HG03159 (cell line): ENCODE measurements at regions not wholly inside any gene's neighbourhood (a gene's known extent, or its start where the extent isn't known, plus 50 kb on each side); places are given as distances from the start of the nearest gene placed in this dataset.

Experiments
- ATAC-seq: cut with Tn5 transposase; IDR thresholded peaks from one replicate; pipeline ENCODE4 v1.9.1; 2021; ENCODE audit warnings: mild to moderate bottlenecking, moderate library complexity; ENCODE audit not compliant: unreplicated experiment

DNA sequence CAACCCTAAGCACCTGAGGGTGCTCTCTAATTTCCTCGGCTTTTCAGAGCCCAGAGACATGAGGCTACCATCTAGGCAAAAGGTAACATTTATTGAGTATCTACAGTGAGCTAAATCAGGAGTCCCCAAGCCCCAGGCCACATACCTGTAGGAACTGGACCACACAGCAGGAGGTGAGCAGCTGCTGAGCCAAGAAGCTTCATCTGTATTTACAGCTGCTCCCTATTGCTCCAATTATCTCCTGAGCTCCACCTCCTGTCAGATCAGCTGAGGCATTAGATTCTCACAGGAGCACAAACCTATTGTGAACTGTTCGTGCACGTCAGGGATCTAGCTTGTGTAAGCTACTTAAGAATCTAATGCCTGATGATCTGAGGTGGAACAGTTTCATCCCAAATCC, 70.2 kb downstream of the RND3 start:
- no peak for ATAC-seq

DNA sequence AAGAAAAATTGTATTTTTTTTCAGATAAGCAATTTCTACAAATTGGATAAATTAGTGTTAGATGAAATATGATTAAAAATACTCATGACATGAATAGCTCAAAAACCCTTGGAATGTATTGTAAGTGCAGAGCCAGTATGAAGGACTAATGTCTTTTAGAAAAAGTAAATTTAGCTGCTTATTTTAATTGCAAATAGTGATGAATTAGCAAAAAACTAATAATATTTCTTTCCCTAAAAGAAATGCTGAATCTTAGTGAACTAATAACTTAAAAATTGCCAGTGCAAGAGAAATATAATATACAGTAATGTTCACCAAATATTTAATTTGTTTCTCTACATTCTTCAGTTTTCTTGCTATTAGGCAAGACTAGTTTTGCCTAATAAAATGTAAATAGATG, 72.4 kb downstream of the RND3 start:
- no peak for ATAC-seq

DNA sequence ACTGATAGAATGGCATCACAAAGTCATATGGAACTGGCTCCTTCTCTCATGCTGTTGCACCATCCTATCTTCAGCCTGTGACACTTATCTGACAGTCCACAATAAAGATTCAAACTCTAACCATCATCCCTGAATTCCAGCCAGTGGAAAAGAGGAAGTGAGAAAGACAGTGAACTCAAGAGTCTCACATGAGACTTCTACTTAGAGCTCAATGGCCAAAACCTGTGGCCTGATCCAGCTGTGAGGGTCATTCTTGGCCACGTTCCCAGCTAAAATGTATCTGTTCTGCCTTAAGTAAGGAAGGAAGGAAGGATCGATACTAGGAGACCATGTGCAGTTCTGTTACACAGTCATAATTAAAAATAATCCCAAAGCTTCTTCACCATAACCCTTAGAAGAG, 73.6 kb downstream of the RND3 start:
- no peak for ATAC-seq

DNA sequence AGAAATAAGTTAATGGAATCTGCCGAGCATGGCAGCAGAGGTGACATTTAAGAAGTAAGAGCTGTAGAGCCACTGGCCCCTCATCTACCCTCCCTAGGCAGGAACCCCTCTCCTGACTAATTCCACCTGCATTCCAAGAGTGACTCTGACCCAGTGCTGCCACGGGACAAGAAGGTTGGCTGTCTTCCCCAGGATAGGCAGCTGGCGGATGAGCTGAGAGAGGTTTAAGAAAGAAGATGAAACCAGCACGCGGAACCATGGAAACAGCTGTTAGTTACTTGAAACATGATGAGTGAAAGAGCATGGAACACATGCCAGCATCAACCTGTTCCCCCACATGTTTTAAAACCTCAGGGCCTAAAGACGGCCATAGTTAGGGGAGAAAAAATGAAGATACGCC, 74.1 kb downstream of the RND3 start:
- ATAC-seq: no peak

DNA sequence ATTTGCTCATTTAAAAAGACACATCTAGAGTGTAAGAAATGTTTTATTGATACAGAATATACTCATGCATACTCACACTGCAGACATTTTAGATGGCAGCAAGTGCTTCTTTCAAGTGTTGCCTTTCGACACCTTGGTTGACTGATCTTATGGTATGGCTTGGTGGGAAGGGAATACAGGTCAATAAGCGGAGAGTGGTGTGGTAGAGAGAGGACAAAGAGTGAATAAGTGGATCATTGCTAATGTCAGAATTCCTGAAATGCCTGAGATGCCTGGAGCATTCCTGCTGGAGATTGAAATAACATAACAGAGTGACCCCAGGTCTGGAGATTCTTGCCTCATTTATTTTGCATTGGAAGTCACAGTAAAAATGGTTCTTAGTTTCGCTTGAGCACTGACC, 76.7 kb downstream of the RND3 start:
- ATAC-seq: no peak

DNA sequence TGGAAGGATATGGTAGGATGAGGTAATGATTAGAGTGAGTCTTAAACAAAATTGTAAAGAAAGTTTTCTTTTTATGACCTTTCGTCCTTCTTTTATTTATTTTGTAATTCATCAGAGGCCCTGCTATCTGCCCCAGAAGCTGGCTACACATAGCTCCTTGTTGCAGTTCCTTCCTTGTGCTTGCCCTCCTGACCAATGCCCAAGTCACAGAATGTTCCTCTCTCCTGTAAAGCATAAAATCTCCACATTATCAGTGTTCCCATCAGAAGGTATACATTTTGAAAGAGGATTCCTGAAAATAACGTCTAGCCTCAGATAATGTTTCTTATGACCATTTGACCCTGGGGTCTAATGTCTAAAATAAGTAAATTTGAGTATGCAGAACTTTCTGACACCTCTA, 78.3 kb downstream of the RND3 start:
- no peak for ATAC-seq

DNA sequence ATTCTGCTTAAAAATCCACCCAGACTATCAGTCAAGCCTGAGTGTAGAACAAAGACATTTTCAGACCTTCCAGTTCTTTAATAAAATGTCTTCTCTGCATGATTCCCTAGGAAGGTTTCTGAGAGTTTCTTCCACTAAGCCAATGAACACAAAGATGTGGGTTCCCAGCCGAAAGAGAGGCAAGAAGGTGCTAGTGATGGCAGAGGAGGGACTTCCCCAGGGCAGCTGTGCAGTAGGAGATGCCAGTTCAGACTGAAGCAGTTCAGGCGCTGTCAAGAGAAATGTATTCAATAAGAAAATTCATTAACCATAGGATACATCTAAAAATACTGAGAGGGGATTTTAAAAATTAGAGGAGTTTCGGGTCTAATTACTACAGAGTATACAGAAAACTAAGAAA, 83.3 kb downstream of the RND3 start:
- ATAC-seq: no peak

DNA sequence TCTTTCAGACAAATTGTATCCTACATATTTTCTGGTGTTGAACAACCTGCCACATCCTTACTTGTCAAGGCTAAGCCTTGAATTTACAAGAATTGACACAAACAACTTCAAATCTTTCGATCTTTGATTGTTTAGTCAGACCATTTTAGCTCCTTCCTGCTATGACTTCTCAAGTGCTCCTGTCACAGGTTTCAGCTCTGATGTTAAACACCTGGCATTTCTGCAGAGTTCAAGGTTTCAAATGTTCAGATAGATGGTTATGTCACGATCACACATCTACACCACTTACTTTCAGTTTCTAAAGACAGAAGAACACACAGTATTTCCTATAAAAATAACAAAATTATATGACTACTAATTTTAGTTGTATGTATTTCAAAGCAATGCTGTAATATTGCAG, 84.0 kb downstream of the RND3 start:
- ATAC-seq: peak; percentile 88

DNA sequence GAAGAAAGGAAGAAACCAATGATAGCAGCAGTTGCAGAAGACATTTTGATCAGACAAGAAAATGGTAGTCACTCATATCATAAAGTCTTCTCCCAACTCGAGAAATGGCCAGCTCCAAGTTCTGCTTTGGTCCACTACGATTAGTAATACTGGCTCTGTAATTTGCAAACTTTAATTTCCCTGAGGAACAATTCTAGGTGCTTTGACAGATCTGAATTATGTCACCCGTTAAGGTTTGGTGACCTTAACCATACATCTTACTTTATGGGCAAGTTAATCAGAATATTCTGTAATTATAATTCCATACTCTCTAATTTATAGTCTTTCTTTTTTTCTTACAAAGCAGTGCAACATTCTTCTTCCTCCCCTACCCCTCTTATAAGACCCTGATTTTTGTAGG, 84.5 kb downstream of the RND3 start:
- ATAC-seq: no peak

DNA sequence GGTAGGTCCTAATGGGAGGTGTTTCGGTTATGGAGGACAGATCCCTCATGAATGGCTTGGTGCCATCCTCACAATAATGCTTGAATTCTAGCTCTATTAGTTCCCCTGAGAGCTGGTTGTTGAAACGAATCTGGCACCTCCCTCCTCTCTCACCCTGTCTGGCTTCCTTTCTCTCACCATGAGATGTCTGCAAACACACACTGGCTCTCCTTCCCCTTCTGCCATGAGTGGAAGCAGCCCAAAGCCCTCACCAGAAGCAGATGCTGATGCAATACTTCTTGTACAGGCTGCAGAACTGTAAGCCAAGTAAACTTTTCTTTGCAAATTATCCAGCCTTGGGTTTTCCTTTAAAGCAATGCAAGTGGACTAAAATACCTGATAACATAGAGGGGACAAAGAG, 86.6 kb downstream of the RND3 start:
- ATAC-seq: no peak

DNA sequence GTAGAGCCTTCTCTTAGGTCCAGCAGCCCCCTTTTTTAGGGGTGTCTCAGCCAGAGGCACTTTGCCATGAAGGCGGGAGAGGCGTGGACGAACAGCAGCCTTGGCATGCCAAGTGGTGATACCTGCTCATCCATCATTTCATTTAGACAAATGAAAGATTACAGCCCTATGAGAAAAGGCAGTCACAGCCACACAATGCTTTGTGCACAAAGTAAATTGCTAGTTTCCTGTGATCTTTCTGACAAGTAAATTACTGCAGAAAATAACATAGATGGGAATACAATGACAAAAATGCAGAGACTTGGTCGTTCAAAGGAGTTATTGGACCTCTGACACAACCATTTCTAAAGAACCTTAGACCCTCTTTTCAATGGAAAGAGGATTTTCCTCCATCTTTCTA, 94.9 kb downstream of the RND3 start:
- no peak for ATAC-seq

DNA sequence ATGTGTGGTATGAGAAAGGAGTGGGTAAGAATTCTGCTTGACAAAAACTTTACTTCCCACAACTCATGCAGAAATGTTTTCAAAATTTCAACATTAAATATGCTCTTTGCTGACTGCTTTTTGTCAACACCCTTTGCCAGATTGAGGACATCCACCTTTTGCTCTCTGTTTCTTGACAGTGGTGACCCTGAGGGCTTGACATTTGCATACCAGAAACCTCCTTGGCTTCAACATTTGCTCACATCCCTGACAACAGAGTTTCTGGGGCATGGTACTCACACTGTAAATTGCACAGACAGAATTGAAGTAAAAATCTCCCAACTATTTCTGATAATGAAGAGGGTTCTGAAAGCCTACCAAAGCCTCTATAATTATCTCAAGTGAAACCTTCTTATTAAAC, 95.7 kb downstream of the RND3 start:
- ATAC-seq: no peak

DNA sequence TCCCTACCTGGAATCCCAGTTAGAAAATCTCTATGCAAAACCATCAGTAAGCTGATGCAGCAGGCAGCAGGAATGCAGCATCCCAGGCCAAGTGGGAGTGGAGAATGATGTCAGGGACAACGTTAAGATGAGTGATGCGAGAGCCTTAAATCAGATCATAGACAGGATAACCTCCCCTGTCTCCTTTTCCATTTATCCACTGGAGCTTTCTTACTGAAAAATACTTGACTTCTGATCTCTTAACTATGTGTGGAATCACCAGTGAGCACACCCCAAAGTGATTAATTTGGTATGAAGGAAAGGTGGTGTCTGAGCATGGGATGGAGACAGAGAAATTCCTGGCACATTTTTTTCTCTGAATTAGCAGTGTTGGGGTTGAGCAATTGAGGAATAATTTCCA, 98.0 kb downstream of the RND3 start:
- no peak for ATAC-seq

DNA sequence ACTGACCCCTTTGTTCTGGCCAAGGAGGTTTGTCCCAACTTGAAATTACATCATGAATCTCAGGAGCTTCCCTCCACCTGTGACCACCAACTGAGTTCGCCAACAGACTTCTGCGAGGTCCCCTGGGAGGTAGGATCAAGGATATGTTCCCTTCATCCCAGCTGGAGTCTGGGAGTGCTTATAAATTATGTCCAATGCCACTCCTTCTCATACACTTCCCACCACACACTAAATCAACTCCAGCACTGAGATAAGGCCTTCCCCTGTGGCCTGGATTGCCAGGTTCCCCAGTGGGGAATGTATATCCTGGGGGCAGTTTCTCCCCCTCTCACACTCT, 99.2 kb downstream of the RND3 start:
- no peak for ATAC-seq

DNA sequence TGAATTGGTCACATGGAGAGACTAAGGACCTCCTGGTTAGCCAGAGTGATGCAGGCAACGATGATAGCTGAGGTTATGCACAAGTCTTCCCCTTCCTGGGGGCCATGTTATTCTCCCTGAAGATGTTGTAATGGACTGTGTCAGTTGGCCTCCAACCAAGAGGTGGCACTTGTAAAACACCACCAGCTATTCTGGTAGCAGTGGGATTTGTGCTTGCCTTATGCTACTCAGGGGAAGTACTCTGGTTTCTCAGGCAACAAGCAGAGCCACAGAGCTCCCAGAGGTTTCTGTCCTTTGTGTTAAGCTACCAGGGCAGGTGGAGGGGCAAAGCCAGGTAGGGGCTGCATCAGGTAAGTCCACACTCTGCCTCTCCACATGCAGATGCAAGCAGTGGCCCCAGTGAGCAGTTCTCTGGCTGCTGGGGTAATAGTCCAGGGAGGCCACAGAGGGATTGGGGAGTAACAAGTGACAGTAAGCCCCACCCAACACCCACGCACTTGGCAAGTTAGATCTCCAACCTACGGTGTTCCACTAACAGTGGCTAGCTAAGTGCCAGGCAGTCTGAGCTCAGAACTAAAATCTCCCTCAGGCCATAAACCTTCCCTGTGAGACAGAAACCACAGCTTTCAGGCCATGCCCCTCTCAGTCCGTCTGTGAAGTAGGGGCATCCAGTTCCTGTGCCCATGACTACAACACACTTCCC, 99.7 kb downstream of the RND3 start:
- ATAC-seq: no peak

DNA sequence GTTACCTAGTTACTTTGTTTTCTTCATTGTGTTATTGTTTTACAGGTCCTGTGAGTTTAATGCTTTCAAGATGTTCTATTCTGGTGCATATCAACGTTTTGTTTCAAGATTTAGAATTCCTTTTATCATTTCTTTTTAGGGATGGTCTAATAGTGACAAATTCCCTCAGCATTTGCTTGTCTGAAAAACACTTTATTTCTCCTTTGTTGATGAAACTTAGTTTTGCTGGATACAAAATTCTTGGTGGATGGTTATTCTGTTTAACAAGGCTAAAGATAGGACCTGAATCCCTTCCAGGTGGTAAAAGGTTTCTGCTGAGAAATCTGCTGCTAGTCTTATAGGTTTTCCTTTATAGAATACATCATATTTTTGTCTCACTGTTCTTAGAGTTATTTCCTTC, 102.3 kb downstream of the RND3 start:
- no peak for ATAC-seq

DNA sequence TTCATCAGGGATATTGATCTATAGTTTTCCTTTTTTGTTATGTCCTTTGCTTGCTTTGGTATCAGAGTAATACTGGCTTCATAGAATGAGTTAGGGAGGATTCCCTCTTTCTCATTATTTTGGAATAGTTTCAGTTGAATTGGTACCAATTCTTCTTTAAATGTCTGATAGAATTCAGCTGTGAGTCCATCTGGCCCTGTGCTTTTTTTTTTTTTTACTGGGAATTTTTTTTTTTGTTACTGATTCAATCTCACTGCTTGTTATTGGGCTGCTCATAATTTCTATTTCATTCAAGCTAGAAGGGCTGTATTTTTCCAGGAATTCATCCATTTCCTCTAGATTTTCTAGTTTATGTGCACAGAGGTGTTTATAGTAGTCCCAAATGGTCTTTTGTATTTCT, 103.9 kb downstream of the RND3 start:
- ATAC-seq: no peak

DNA sequence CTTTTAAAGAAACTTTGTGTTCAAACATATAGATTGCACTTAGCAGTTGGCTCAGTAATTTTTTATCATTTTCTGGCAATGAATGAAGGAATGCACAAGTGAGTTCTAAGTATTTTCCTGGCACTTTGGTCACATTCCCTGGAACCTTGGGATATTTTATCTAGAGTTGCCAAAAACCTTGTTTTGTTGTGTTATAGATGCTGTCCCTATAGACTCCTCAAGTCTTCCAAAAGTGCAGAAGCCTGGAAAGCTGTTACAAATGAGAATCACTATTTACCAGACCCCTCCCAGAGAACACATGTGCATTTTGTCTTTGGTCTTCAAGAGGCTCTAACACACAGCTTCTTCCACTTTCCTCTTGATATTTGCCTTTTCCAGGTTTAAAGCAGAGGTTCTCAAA, 108.3 kb downstream of the RND3 start:
- ATAC-seq: no peak

DNA sequence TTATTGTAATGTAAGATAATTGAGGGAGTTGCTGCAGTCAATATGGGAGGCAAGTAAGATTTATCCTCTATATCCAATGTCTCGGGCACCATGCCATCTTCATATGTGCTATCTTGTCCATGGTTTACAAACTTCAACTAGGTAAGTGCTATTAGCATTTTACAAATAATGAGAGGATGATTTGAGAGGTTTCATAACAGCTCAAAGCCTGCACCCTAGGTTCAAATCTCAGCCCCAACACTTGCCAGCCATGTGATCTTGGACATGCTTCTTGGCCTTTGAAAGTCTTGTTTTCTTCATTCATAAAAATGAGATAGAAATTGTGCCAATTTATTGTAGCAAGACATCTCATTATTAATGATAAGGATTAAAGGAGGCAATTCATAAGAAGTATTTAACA, 108.8 kb downstream of the RND3 start:
- ATAC-seq: no peak

DNA sequence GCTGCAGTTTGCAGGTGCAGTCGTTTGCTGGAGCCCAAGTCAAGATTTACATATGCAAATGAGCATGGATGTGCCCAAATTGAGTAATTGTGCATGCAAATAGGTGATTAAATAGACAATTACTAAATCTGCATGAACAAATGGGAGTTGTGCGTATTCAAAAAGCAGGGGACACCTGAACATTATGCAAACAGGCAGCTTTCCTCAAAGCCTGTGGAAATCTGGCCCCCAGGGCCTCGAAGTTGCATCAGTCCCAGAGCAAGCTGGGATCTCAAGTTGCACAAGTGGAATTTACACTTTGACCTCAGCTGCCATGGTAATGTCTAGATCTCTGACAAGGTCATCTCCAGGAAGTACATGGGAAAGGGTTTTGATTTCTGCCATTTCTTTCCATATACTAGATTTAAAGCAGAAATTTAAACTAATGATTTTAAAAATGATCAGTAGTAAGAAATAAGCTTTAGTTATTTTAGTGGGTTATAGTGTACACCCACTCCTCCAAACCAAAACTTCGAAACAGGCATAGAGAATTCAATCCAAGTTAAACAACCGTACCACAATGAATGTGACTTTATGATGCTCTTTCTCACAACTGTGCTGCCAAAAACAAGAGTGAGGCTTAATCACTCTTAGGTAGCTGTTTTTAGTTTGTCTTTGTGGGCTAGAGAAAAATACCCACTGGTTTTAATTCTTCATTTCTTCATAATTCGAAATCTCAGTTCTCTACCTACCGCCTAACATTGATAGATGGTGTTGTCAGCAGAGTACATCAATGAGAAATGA, 110.7 kb downstream of the RND3 start:
- ATAC-seq: no peak

DNA sequence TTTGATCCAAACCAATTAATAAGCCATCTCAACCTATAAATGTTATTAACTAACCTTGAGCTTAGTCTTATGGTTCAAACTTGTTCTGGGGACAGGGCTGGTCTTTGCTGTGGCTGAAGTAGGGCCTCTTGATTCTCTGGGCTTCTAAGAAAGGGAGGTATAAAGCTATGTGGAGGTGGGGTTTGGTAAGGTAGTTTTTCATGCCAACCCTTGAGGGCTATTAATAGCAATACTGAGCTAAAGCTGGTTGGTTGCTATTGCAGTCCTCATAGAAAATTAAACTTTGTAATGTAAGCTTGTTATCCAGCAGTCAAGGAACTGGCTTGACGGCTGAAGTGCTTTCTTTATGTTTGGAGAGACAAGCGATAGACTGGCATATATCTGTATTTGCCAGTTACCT, 112.1 kb downstream of the RND3 start:
- no peak for ATAC-seq

DNA sequence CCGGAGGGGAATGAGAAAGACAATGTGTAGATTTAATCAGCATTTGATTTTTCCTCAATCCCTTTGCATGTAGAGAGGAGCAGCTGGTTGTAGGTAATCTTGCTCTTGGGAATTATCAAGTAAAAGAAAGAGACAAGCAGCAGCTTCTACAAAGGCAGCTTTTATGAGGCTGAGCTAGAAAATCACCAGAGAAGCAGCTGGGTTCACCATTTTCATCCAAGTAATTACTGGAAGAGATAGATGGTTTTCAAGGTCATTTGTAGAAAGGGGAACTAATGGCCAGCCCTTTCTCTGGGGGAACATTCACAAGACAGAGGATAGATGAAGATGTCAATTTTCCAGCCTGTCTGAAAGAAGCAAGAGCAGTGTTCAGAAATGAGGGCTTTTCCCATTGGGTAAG, 113.0 kb downstream of the RND3 start:
- no peak for ATAC-seq

DNA sequence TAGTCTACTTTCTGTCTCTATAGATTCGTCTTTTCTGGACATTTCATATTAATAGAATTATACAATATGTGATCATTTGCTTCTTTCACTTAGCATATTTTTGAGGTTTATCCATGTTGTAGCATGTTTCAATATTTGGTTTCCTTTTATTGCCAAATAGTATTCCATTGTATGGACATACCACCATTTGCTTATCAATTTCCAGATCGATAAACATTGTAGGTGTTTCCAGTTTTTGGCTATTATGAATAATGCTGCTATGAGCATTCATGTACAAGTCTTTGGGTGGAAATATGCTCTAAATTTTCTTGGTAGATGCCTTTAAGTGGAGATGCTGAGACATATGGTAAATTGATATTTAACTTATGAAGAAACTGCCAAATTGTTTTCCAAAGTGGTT, 114.1 kb downstream of the RND3 start:
- no peak for ATAC-seq
